HG02798 (cell line): ENCODE measurements at regions not wholly inside any gene's neighbourhood (a gene's known extent, or its start where the extent isn't known, plus 50 kb on each side); places are given as distances from the start of the nearest gene placed in this dataset.

Experiments
- ATAC-seq: cut with Tn5 transposase; IDR thresholded peaks from one replicate; pipeline ENCODE4 v1.9.1; 2021; ENCODE audit warnings: mild to moderate bottlenecking; ENCODE audit not compliant: unreplicated experiment, poor library complexity

GRCh38 chrX:10892621-10893225, 218.4 kb upstream of the HCCS start:
- ATAC-seq = no peak

GRCh38 chrX:10893366-10893765, 217.8 kb upstream of the HCCS start:
- no peak for ATAC-seq

- ATAC-seq = no peak
Observed at GRCh38 chrX:10893976-10894375, 217.2 kb upstream of the HCCS start.

GRCh38 chrX:10897768-10898167, 213.4 kb upstream of the HCCS start:
- no peak for ATAC-seq

GRCh38 chrX:10900585-10901289, 210.4 kb upstream of the HCCS start:
- ATAC-seq = no peak

GRCh38 chrX:10901290-10901633, 209.9 kb upstream of the HCCS start:
- ATAC-seq = no peak

GRCh38 chrX:10902001-10902400, 209.1 kb upstream of the HCCS start:
- ATAC-seq = no peak

GRCh38 chrX:10903523-10903922, 207.6 kb upstream of the HCCS start:
- ATAC-seq = no peak

GRCh38 chrX:10904220-10904619, 206.9 kb upstream of the HCCS start:
- ATAC-seq = no peak

GRCh38 chrX:10906866-10907265, 204.3 kb upstream of the HCCS start:
- no peak for ATAC-seq

- ATAC-seq = no peak
Observed at GRCh38 chrX:10922159-10922558, 189.0 kb upstream of the HCCS start.

GRCh38 chrX:10922835-10923234, 188.3 kb upstream of the HCCS start:
- no peak for ATAC-seq

- no peak for ATAC-seq
Observed at GRCh38 chrX:10923466-10923865, 187.7 kb upstream of the HCCS start.

GRCh38 chrX:10926404-10926803, 184.7 kb upstream of the HCCS start:
- ATAC-seq = no peak

GRCh38 chrX:10926891-10927290, 184.2 kb upstream of the HCCS start:
- no peak for ATAC-seq

GRCh38 chrX:10929747-10930146, 181.4 kb upstream of the HCCS start:
- ATAC-seq = no peak

- no peak for ATAC-seq
Observed at GRCh38 chrX:10930151-10930550, 181.0 kb upstream of the HCCS start.

GRCh38 chrX:10931976-10932375, 179.2 kb upstream of the HCCS start:
- ATAC-seq = no peak

- ATAC-seq = no peak
Observed at GRCh38 chrX:10932842-10933440, 178.2 kb upstream of the HCCS start.

GRCh38 chrX:10935501-10935900, 175.6 kb upstream of the HCCS start:
- no peak for ATAC-seq

- ATAC-seq = no peak
Observed at GRCh38 chrX:10936976-10937375, 174.2 kb upstream of the HCCS start.

GRCh38 chrX:10938365-10938923, 172.7 kb upstream of the HCCS start:
- ATAC-seq = no peak
